AG09309 (cell line): ENCODE measurements at regions not wholly inside any gene's neighbourhood (a gene's known extent, or its start where the extent isn't known, plus 50 kb on each side); places are given as distances from the start of the nearest gene placed in this dataset.

Experiments
- DNase-seq: peaks from one replicate; pipeline ENCODE4 v3.0.0-alpha.2; 2010; ENCODE audit warnings: low read depth
- H3K4me3 ChIP-seq: 2 replicates; pipeline ENCODE4 v1.5.1; 2011; ENCODE audit warnings: mild to moderate bottlenecking, low read depth, low read length, moderate library complexity; ENCODE audit not compliant: control insufficient read depth
- CTCF ChIP-seq: IDR thresholded peaks from 2 replicates; pipeline ENCODE4 v1.5.1; 2011; ENCODE audit warnings: mild to moderate bottlenecking, low read depth, low read length, inconsistent platforms; ENCODE audit not compliant: insufficient read depth, control insufficient read depth; ENCODE audit errors: missing control alignments

GRCh38 chr12:130266751-130267150, 70.9 kb upstream of the PIWIL1 start:
- TF ChIP-seq CTCF = no peak
- DNase-seq = no peak
- no peak overlapping the region for H3K4me3 ChIP-seq

- no peak for DNase-seq
- no peak overlapping the region for H3K4me3 ChIP-seq
- no peak for TF ChIP-seq CTCF
Measured at GRCh38 chr12:130280231-130280630, 57.5 kb upstream of the PIWIL1 start.

- TF ChIP-seq CTCF = no peak
- H3K4me3 ChIP-seq = no peak overlapping the region
- no peak for DNase-seq
Measured at GRCh38 chr12:130280742-130281141, 56.9 kb upstream of the PIWIL1 start.

- no peak for DNase-seq
- no peak overlapping the region for H3K4me3 ChIP-seq
- peak; percentile 35 for TF ChIP-seq CTCF
Measured at GRCh38 chr12:130281153-130281799, 56.4 kb upstream of the PIWIL1 start.

- no peak for DNase-seq
- no peak for TF ChIP-seq CTCF
- H3K4me3 ChIP-seq = no peak overlapping the region
Measured at GRCh38 chr12:130286041-130286440, 51.6 kb upstream of the PIWIL1 start.

- TF ChIP-seq CTCF = no peak
- no peak for DNase-seq
- no peak overlapping the region for H3K4me3 ChIP-seq
Measured at GRCh38 chr12:130286741-130287440, 50.8 kb upstream of the PIWIL1 start.
